IPS-15b (cell line): ENCODE measurements at regions not wholly inside any gene's neighbourhood (a gene's known extent, or its start where the extent isn't known, plus 50 kb on each side); places are given as distances from the start of the nearest gene placed in this dataset.
"Not testable (repeated sequence)": the region's sequence is repeated elsewhere in the genome, so short reads cannot be mapped to it uniquely, and the experiment has no call there.

Experiments used
- H3K27me3 ChIP-seq: one replicate; pipeline ENCODE4 v1.6.1; 2013; ENCODE audit warnings: low read length; ENCODE audit not compliant: control insufficient read depth, insufficient read depth
- H3K36me3 ChIP-seq: one replicate; pipeline ENCODE4 v1.6.1; 2013; ENCODE audit warnings: low read length; ENCODE audit not compliant: control insufficient read depth, insufficient read depth
- H3K4me1 ChIP-seq: one replicate; pipeline ENCODE4 v1.6.1; 2013; ENCODE audit warnings: mild to moderate bottlenecking, low read length; ENCODE audit not compliant: control insufficient read depth, insufficient read depth
- H3K4me3 ChIP-seq: one replicate; pipeline ENCODE4 v1.5.1; 2013; ENCODE audit warnings: low read depth, low read length
- H3K9ac ChIP-seq: one replicate; pipeline ENCODE4 v1.6.1; 2013; ENCODE audit warnings: low read depth, mild to moderate bottlenecking, low read length
- H3K9me3 ChIP-seq: one replicate; pipeline ENCODE4 v1.6.1; 2013; ENCODE audit warnings: mild to moderate bottlenecking, low read length; ENCODE audit not compliant: control insufficient read depth, insufficient read depth

- Histone ChIP-seq H3K9me3 (no peaks in the 10 kb centered on the region), H3K36me3 (no peaks in the 10 kb centered on the region), H3K9ac (no peak overlapping the region), H3K27me3 (no peaks in the 10 kb centered on the region), H3K4me3 (no peak overlapping the region), H3K4me1 (no peaks in the 10 kb centered on the region)
Observed at GRCh38 chr17:13837417-13837816, 231.9 kb upstream of the COX10 start.

- Histone ChIP-seq H3K9me3 (no peaks in the 10 kb centered on the region), H3K4me3 (no peak overlapping the region), H3K27me3 (no peaks in the 10 kb centered on the region), H3K36me3 (no peaks in the 10 kb centered on the region), H3K4me1 (no peaks in the 10 kb centered on the region), H3K9ac (no peak overlapping the region)
Observed at GRCh38 chr17:13840254-13840653, 229.1 kb upstream of the COX10 start.

- H3K9me3 ChIP-seq = no peaks in the 10 kb centered on the region
- H3K4me3 ChIP-seq = no peak overlapping the region
- H3K27me3 ChIP-seq = no peaks in the 10 kb centered on the region
- H3K4me1 ChIP-seq = no peaks in the 10 kb centered on the region
- H3K9ac ChIP-seq = no peak overlapping the region
- H3K36me3 ChIP-seq = no peaks in the 10 kb centered on the region
Observed at GRCh38 chr17:13843862-13844635, 225.3 kb upstream of the COX10 start.

GRCh38 chr17:13851889-13852288 is 217.4 kb upstream of the COX10 start:
- H3K36me3 ChIP-seq = no peaks in the 10 kb centered on the region
- no peaks in the 10 kb centered on the region for H3K9me3 ChIP-seq
- H3K4me1 ChIP-seq = no peaks in the 10 kb centered on the region
- H3K27me3 ChIP-seq = no peaks in the 10 kb centered on the region
- no peak overlapping the region for H3K9ac ChIP-seq
- H3K4me3 ChIP-seq = no peak overlapping the region

DNA sequence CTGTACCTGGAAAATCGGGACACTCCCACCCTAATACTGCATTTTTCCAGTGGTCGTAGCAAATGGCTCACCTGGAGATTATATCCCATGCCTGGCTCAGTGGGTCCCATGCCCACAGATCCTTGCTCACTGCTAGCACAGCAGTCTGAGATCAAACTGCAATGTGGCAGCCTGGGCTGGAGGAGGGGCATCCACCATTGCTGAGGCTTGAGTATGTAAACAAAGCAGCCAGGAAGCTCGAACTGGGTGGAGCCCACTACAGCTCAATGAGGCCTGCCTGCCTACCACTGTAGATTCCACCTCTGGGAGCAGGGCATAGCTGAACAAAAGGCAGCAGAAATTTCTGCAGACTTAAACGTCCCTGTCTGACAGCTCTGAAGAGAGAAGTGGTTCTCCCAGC is 213.6 kb upstream of the COX10 start:
- H3K4me3 ChIP-seq, H3K9me3 ChIP-seq, H3K4me1 ChIP-seq, H3K36me3 ChIP-seq, H3K27me3 ChIP-seq, H3K9ac ChIP-seq: not testable (repeated sequence)

- Histone ChIP-seq H3K9ac (no peak overlapping the region), H3K36me3 (no peaks in the 10 kb centered on the region), H3K4me1 (no peaks in the 10 kb centered on the region), H3K27me3 (no peaks in the 10 kb centered on the region), H3K4me3 (no peak overlapping the region), H3K9me3 (no peaks in the 10 kb centered on the region)
Observed at GRCh38 chr17:13862346-13862745, 207.0 kb upstream of the COX10 start.

DNA sequence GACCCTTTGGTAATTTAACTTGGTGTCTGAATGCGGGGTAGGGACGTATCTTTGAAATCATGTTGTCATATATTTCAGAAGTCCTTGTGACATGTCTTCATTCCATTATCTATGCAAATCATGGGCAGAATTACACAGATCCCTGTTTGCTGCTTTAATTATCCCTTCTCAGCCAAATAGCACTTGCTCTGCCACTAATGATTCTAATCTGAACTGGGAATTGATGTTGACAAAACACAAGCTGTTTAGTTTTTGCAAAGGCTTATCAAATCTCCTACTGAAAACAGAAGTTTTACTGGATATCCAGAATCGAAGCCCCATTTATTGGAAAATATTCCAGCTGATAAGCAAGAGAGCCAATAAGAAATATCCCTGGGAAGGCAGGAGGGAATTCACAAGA is 205.9 kb upstream of the COX10 start:
- Histone ChIP-seq H3K4me3 (no peak overlapping the region), H3K9ac (no peak overlapping the region), H3K4me1 (no peaks in the 10 kb centered on the region), H3K36me3 (no peaks in the 10 kb centered on the region), H3K27me3 (no peaks in the 10 kb centered on the region), H3K9me3 (no peaks in the 10 kb centered on the region)

DNA sequence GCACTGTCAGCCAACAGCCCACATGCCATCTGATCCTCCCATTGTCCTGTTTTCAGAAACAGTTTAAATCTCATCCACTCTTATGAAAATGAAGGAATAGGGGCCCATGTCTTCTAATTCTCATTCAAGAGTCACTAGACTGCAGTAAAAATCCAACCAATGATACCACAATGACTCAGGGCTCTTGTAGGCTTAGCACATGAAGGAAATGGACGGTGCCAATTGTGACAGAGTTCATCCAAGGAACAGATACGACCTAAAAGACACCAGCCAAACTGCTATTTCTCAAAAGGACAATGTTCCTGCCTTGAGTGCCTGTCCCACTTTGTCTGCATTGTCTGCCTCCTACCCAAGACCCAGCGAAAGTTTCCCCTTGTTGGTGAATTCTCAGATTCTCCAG is 204.8 kb upstream of the COX10 start:
- H3K4me3 ChIP-seq = no peak overlapping the region
- H3K9ac ChIP-seq = no peak overlapping the region
- no peaks in the 10 kb centered on the region for H3K36me3 ChIP-seq
- H3K27me3 ChIP-seq = no peaks in the 10 kb centered on the region
- no peaks in the 10 kb centered on the region for H3K9me3 ChIP-seq
- no peaks in the 10 kb centered on the region for H3K4me1 ChIP-seq

- no peaks in the 10 kb centered on the region for H3K4me1 ChIP-seq
- no peak overlapping the region for H3K9ac ChIP-seq
- H3K4me3 ChIP-seq = no peak overlapping the region
- no peaks in the 10 kb centered on the region for H3K27me3 ChIP-seq
- no peaks in the 10 kb centered on the region for H3K9me3 ChIP-seq
- H3K36me3 ChIP-seq = no peaks in the 10 kb centered on the region
Observed at GRCh38 chr17:13865650-13866049, 203.7 kb upstream of the COX10 start.

- Histone ChIP-seq H3K4me3 (no peak overlapping the region), H3K9ac (no peak overlapping the region), H3K9me3 (no peaks in the 10 kb centered on the region), H3K36me3 (no peaks in the 10 kb centered on the region), H3K27me3 (no peaks in the 10 kb centered on the region), H3K4me1 (no peaks in the 10 kb centered on the region)
Observed at GRCh38 chr17:13869331-13869940, 199.9 kb upstream of the COX10 start.

DNA sequence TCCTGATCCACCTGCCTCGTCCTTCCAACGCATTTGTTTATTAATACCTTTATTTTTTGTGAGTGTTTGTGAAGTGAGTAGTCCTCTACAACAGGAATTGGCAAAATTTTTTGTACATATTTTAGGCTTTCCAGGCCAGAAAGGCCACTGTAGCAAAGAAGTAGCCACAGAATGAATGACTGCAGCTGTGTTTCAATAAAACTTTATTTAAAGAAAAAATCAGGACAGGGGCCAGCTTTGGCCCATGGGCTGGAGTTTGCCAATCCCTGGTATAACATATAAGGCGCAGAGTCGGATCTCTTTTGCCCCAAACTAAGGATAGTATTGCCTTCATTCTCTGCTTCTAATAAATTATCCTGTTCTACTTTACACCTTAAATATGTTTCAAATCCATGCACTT is 198.0 kb upstream of the COX10 start:
- no peaks in the 10 kb centered on the region for H3K27me3 ChIP-seq
- H3K4me1 ChIP-seq = no peaks in the 10 kb centered on the region
- H3K36me3 ChIP-seq = no peaks in the 10 kb centered on the region
- no peak overlapping the region for H3K4me3 ChIP-seq
- no peak overlapping the region for H3K9ac ChIP-seq
- no peaks in the 10 kb centered on the region for H3K9me3 ChIP-seq

GRCh38 chr17:13874134-13874533 is 195.2 kb upstream of the COX10 start:
- H3K9ac ChIP-seq = no peak overlapping the region
- H3K4me3 ChIP-seq = no peak overlapping the region
- H3K36me3 ChIP-seq = no peaks in the 10 kb centered on the region
- no peaks in the 10 kb centered on the region for H3K9me3 ChIP-seq
- no peaks in the 10 kb centered on the region for H3K27me3 ChIP-seq
- H3K4me1 ChIP-seq = no peaks in the 10 kb centered on the region
